Nephron progenitor cell (in vitro differentiated cells): ENCODE measurements at regions not wholly inside any gene's neighbourhood (a gene's known extent, or its start where the extent isn't known, plus 50 kb on each side); places are given as distances from the start of the nearest gene placed in this dataset.

Source experiments
- DNase-seq: peaks from one replicate; pipeline ENCODE4 v3.0.0; 2021
- H3K27ac Mint-ChIP-seq: 2 replicates; pipeline ENCODE4 v1.8.0; 2021; ENCODE audit warnings: mild to moderate bottlenecking, moderate library complexity, mixed read lengths
- H3K27me3 Mint-ChIP-seq: 2 replicates; pipeline ENCODE4 v1.8.0; 2021; ENCODE audit warnings: mild to moderate bottlenecking, low read depth, mixed read lengths; ENCODE audit not compliant: poor library complexity
- H3K36me3 Mint-ChIP-seq: 2 replicates; pipeline ENCODE4 v1.8.0; 2021; ENCODE audit warnings: low read depth, mixed read lengths
- H3K4me1 Mint-ChIP-seq: 2 replicates; pipeline ENCODE4 v1.8.0; 2021; ENCODE audit warnings: mixed read lengths
- H3K4me3 Mint-ChIP-seq: 2 replicates; pipeline ENCODE4 v1.8.0; 2021; ENCODE audit warnings: mild to moderate bottlenecking, moderate library complexity, mixed read lengths
- H3K9me3 Mint-ChIP-seq: 2 replicates; pipeline ENCODE4 v1.8.0; 2021; ENCODE audit warnings: mild to moderate bottlenecking, moderate library complexity, mixed read lengths
- CTCF ChIP-seq: fragments of 200-600 bp; sonication (generic); IDR thresholded peaks from 2 replicates; pipeline ENCODE4 v1.5.0; 2021; ENCODE audit warnings: antibody characterized with exemption

DNA sequence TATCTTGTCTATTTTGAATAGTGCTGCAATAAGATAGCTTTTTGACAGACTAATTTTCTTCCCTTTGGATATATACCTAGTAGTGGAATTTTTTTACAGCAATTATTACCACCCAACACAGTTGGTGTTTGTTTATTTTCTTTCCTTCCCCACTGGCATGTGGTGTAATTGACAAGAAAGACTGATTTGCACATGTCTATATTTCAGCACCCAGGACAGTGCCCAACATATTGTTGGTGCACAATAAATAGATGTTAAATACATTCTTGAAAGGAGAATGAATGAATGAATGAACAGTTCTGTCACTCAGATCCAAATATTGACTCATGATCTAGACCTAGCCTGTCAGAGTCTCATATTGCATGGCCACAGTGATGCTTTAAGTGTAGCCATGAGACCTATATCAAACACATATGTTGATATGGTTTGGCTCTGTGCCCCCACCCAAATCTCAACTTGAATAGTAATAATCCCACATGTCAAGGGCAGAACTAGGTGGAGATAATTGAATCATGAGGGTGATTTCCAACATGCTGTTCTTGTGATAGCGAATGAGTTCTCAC lies 538.2 kb downstream of the NYAP2 start:
- Mint-ChIP-seq H3K27me3 (no peaks in the 10 kb centered on the region), H3K4me3 (no peak overlapping the region), H3K4me1 (no peaks in the 10 kb centered on the region), H3K27ac (no peak overlapping the region), H3K9me3 (no peaks in the 10 kb centered on the region), H3K36me3 (no peaks in the 10 kb centered on the region)
- no peak for TF ChIP-seq CTCF
- DNase-seq: no peak

DNA sequence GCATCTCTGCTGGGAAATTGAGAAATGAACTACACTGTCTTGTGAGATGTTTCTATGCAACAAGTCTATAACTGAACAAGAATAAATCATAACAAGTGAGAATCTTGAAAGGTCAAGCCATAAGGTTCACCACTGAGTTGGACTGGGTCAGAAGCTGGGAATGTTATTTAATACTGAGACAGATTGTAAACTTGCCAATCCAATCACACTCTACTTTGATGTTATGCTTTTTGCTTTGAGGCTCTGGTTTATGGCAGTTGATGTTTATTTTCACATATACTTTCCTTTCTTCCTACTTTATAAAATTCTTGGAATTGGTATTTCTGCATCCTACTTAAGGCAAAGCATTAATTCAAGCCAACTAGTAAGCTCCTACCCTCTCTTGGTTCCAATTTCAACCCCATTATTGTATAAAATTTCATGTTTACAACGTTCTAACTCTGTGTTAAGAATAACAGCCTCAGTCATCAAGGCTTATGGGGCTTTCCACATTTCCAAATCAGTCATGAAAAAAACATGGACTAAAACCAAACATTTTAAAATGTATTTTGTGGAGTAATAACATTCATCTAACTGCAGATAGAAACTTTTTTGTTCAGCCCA lies 533.4 kb downstream of the NYAP2 start:
- no peaks in the 10 kb centered on the region for H3K27me3 Mint-ChIP-seq
- no peak for DNase-seq
- H3K9me3 Mint-ChIP-seq: no peaks in the 10 kb centered on the region
- no peaks in the 10 kb centered on the region for H3K4me1 Mint-ChIP-seq
- no peak overlapping the region for H3K4me3 Mint-ChIP-seq
- no peaks in the 10 kb centered on the region for H3K36me3 Mint-ChIP-seq
- TF ChIP-seq CTCF: no peak
- H3K27ac Mint-ChIP-seq: no peak overlapping the region

- no peaks in the 10 kb centered on the region for H3K4me1 Mint-ChIP-seq
- no peak overlapping the region for H3K27ac Mint-ChIP-seq
- no peaks in the 10 kb centered on the region for H3K27me3 Mint-ChIP-seq
- no peak for DNase-seq
- H3K9me3 Mint-ChIP-seq: no peaks in the 10 kb centered on the region
- no peak for TF ChIP-seq CTCF
- no peaks in the 10 kb centered on the region for H3K36me3 Mint-ChIP-seq
- no peak overlapping the region for H3K4me3 Mint-ChIP-seq
Measured at GRCh38 chr2:225930687-225931086, 531.2 kb downstream of the NYAP2 start.

- Mint-ChIP-seq H3K36me3 (no peaks in the 10 kb centered on the region), H3K4me1 (no peaks in the 10 kb centered on the region), H3K27me3 (peaks cover 10% of the 10 kb centered on the region), H3K4me3 (no peak overlapping the region), H3K9me3 (peaks cover 11% of the 10 kb centered on the region), H3K27ac (no peak overlapping the region)
- DNase-seq: no peak
- no peak for TF ChIP-seq CTCF
Measured at GRCh38 chr2:225920621-225921220, 521.2 kb downstream of the NYAP2 start.

GRCh38 chr2:225916692-225917091 lies 517.2 kb downstream of the NYAP2 start:
- Mint-ChIP-seq H3K4me3 (no peak overlapping the region), H3K4me1 (no peaks in the 10 kb centered on the region), H3K9me3 (peaks cover 12% of the 10 kb centered on the region), H3K27me3 (peaks cover 10% of the 10 kb centered on the region), H3K27ac (no peak overlapping the region), H3K36me3 (no peaks in the 10 kb centered on the region)
- TF ChIP-seq CTCF: no peak
- no peak for DNase-seq

DNA sequence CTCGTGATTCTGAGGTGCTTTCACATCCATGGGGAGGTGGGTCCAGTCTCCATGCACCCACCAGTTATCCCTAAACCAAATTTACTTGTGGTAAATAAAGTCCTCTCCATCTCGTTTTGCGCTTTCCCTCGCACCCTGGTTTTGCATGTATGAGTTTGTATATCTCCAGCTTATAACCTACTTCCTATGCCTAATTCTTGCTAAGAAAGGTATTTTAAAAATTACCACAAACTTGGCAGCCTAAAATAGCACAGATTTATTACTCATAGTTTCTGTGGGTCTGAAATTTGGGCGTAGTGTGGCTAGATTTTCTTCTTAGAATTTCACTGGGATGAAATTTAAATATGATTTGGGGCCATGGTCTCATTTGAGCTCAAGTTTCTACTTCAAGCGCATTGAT lies 511.5 kb downstream of the NYAP2 start:
- H3K27ac Mint-ChIP-seq: no peak overlapping the region
- TF ChIP-seq CTCF: no peak
- H3K9me3 Mint-ChIP-seq: peaks cover 4% of the 10 kb centered on the region
- no peak overlapping the region for H3K4me3 Mint-ChIP-seq
- no peaks in the 10 kb centered on the region for H3K4me1 Mint-ChIP-seq
- no peaks in the 10 kb centered on the region for H3K36me3 Mint-ChIP-seq
- H3K27me3 Mint-ChIP-seq: no peaks in the 10 kb centered on the region
- no peak for DNase-seq
